ENCODE measurements at regions not wholly inside any gene's neighbourhood (a gene's known extent, or its start where the extent isn't known, plus 50 kb on each side); places are given as distances from the start of the nearest gene placed in this dataset.

GRCh38 chr2:150971910-150972309 is 289.8 kb downstream of the RBM43 start:
- no peak for DNase-seq

DNA sequence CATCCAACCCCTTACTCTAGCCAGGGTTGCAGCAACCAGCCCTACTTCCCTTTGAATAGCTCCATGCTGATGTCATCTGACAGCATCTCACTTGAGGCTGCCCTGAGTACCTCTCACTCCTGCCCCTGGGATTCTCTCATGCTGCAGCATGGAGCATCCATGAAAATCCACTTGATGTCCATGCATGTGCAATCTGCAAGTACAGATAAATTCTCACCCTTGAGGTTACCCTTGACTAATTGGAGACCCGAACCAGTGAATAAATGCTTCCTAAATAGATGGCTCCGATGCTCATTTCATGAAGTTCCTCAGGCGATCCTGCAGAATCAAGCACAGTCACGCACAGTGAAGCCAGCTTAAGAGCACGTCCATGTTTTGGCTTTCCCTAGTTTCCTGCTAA is 298.3 kb downstream of the RBM43 start:
- no peak for DNase-seq

DNA sequence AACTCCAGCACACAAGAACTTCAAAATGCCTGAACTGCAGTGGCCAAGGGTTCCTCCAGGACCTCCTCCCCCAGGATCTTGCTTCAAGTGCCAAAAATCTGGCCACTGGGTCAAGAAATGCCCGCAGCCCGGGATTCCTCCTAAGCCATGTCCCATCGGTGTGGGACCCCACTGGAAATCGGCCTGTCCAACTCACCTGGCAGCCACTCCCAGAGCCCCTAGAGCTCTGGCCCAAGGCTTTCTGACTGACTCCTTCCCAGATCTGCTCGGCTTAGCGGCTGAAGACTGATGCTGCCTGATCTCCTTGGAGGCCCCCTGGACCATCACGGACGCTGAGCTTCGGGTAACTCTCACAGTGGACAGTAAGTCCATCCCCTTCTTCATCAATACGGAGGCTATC is 306.4 kb downstream of the RBM43 start:
- no peak for DNase-seq

- no peak for DNase-seq
Observed at GRCh38 chr2:150946831-150947230, 314.8 kb downstream of the RBM43 start.

DNA sequence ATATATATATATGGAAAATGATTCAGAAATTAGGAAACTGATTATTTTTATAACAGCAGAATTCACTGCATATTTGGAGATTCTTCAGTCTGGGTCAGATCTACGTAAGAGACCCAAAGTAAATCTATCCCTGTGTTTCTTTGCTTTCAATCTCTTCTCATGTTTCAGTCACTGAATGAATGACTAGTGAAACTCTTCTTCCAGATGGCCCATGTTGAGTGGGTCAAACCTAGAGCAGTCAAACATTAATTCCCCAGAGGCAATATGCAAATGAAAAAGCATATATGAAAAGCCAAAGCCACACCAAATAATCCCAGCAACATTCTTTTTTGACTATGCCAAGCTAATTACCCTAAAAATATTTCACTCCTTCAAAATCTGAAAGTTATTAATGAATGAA is 317.3 kb downstream of the RBM43 start:
- no peak for DNase-seq

GRCh38 chr2:150939087-150939486 is 322.6 kb downstream of the RBM43 start:
- DNase-seq: no peak

- no peak for DNase-seq
Observed at GRCh38 chr2:150938527-150938926, 323.1 kb downstream of the RBM43 start.

DNA sequence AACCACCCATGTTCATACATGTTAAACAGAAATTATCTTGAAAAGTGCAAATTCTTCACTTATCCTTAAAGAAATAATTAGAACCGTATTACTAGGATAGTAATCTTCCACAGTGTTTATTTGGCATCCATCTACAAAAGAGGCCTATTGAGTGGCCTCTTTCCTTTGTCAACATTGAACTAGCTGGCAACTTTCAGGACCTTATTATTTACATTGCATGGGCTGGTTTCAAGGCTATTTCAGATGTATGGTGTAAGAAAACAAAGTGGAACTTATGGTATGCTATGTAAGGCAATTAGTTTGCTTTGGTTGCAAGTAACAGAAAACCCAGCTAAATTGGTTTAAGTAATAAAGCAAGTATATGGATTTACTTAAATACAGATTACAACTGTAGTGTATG is 324.6 kb downstream of the RBM43 start:
- DNase-seq: no peak

DNA sequence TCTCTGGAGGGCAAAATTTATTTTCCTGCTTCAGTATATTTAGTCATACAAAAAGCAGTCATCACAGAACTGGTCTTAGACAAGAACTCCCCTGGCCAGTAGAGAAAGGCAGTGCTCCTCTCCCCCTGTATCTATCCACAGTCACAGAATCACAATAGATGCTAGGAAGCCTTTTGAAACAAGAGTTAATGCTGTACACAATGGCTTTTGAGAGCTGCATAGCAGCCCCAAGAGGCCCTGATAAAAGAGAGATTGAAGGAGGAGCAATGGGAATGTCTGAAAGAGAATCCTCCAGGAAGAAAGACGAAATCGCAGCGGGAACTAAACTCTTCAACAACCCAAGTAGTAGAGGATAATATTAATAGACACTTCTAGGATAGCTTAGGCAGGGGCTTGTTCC is 330.2 kb downstream of the RBM43 start:
- DNase-seq: no peak

DNA sequence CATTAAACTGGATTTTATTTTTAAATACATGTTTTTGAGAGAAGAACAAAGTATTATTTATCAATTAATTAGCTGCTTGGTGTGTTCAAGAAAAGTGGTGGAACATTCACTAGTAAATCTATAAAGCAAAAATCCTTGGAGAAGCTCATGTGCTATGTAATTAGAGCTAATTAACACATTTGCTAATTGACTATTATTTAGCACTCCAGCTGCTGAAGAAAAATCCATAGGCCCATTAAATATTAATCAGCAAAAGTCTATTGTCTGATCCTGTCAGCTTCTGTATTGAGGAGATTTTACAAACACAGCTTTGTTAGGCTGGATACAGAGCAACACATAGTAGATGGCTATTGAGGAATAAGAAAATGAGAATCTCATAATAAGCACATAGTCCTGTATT is 336.1 kb downstream of the RBM43 start:
- no peak for DNase-seq

- DNase-seq: no peak
Observed at GRCh38 chr2:150924878-150925277, 336.8 kb downstream of the RBM43 start.

DNA sequence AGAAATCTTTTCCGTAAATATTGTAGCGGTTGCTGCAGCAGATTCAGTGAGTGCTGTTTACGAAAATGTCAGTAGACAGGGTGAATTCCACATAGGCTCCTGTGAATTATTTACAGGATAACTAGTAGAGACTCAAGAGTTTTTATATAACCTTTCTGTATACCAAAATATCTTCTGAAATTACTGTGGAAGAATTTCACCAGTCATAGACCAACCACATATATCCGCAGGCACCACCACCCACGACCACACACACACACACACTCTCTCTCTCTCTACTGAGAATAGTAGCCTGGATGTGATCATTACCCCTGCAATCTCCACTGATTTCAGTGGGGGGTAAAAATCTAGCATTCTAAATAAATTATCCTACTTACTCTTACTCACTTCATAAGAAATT is 341.8 kb downstream of the RBM43 start:
- no peak for DNase-seq

- no peak for DNase-seq
Observed at GRCh38 chr2:150917961-150918713, 343.5 kb downstream of the RBM43 start.

DNA sequence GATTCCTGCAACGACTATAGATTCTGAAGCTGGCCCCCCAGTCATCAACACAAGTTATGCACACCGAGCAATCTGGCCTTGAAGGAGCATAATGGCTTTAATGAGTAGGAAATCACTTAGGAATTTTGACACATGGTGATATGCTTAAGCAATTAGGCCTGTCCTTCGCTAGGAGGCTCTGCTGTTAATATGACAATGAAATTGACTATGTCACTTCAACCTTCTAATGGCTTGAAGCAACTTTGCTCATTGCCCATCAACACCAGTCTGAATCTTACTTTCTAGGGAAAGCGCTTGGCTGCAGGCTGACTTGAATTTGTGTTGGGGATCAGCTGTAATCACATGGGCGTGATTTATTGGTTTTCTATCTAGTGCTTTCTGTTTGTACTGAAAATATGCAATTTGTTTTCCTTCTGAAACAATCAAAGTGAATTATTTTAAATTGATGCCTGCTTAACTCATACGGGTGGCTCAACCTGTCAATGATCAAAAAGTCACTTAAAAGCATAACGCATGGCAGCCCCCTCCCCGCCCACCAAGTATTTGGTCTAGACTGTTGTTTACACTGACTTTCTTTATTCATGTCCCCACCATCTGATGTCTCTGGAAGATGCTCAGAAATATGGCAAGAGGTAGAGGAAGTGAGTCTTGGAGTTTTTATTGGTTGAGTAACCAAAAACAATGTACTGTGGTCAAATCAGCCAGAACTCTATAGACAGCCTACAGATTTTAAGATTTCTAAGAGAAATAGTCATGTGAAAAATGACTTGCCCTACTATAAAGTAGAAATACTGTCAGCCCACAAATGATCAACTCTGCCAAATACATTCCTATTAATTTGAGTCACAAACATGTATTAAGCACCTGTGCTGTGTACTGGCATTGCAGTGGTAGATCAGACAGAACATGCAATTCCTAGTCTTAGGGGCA is 344.9 kb downstream of the RBM43 start:
- DNase-seq: no peak

DNA sequence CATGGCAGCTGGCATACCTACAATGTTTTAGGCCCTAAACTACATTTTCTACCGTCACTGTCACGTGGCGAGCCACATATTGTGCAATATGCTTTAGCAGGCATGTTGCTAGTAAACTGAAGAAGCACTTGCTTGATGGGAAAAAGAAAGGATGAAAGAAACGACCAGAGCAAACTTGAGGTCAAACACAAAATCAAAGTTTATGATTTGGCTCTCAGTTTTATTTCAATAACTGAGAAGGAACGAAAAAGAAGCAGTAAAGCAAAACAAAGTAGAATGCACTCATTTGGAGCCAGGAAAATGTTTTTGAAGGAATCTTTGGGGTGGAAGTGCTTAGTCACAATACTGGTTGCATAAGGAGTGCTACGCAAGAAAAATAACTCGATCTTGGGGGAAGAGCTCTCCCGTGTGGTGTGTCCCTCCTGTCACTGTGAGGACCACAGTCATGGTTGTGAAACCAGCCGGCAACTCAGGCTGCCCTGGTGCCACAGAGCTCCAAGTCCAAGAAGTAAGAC is 349.8 kb downstream of the RBM43 start:
- DNase-seq: no peak

- no peak for DNase-seq
Observed at GRCh38 chr2:150909613-150910012, 352.1 kb downstream of the RBM43 start.

- DNase-seq: no peak
Observed at GRCh38 chr2:150909090-150909489, 352.6 kb downstream of the RBM43 start.

DNA sequence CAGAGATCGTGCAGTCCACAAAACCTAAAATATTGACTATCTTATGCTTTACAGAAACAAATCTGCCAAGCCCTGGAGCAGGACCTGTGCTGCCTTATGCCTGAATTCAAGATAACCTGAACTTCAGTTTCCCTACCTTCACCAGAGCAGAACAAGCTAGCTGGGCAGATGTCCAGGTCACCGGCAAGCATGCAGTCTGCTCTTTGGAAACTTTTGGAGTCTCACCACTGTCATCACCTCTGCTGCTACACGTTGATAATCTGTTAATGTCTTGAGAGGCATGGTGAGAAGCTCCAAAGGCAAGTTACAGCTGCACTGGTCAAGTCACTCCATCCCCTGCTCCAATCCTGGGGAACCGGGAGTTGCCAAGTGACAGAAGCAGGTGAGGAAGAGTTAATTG is 354.2 kb downstream of the RBM43 start:
- DNase-seq: no peak

DNA sequence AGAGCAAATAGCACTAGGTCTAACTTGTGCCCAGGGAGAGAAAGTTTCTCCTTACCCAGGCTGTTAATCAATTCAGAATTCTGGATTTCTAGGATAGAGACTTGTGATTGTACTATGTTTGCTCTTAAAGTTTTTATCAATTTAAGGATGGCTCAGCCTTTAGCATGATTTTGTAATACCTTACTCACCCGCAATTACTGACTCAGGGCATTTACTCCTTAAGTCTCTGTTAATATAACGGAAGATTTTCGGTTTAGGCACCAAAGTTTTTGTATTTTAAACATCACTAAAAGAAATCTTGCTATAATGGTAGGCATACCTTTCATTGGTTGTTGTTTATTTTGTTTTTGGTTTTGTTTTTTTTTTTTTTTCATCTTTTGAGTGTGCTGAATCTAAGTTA is 358.2 kb downstream of the RBM43 start:
- DNase-seq: no peak

GRCh38 chr2:150903055-150903454 is 358.6 kb downstream of the RBM43 start:
- DNase-seq: no peak

GRCh38 chr2:150900913-150901312 is 360.8 kb downstream of the RBM43 start:
- no peak for DNase-seq

GRCh38 chr2:150895968-150896367 is 365.7 kb downstream of the RBM43 start:
- DNase-seq: no peak

GRCh38 chr2:150889141-150889540 is 372.5 kb downstream of the RBM43 start:
- DNase-seq: no peak

DNA sequence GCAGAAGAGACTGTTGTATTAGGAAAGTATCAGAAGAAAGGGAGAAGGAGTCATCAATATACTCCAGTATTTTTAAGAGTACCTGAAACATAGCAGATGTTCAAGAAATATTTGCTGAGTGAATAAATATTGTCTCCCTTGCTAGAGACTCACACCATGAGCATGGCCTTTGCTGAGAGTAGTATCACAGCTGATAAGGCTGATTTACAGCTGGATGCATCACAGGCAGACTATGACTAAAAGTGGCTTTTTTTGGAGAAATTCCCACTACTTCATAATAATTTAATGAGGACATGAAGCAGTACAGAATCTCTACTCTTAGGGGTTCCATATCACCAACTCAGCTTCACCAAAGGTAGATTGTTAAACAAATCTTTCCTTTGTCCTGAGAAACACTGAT is 373.3 kb downstream of the RBM43 start:
- DNase-seq: no peak
